ENCODE measurements at regions not wholly inside any gene's neighbourhood (a gene's known extent, or its start where the extent isn't known, plus 50 kb on each side); places are given as distances from the start of the nearest gene placed in this dataset.

GRCh38 chr2:235155163-235155562 is 203.3 kb downstream of the SH3BP4 start:
- in situ Hi-C loops (cut with MboI; ENCODE audit: low pct_unique_long_range_greater_than_20kb, low sequenced_read_pairs, unreplicated experiment), result no loop called here
- no peak for TF ChIP-seq CTCF (IDR thresholded peaks at IDR 0.05; ENCODE audit: extremely low read depth, insufficient read depth, missing control alignments)
- no peak for DNase-seq (ENCODE audit: low spot score)

GRCh38 chr2:235156055-235156454 is 204.2 kb downstream of the SH3BP4 start:
- in situ Hi-C loops (cut with MboI; ENCODE audit: low pct_unique_long_range_greater_than_20kb, low sequenced_read_pairs, unreplicated experiment), result no loop called here
- no peak for TF ChIP-seq CTCF (IDR thresholded peaks at IDR 0.05; ENCODE audit: extremely low read depth, insufficient read depth, missing control alignments)
- no peak for DNase-seq (ENCODE audit: low spot score)

- no peak for DNase-seq (ENCODE audit: low spot score)
- in situ Hi-C loops (cut with MboI; ENCODE audit: low pct_unique_long_range_greater_than_20kb, low sequenced_read_pairs, unreplicated experiment), result no loop called here
- no peak for TF ChIP-seq CTCF (IDR thresholded peaks at IDR 0.05; ENCODE audit: extremely low read depth, insufficient read depth, missing control alignments)
These were observed 206.1 kb downstream of the SH3BP4 start for GRCh38 chr2:235157746-235158482.

- in situ Hi-C loops (cut with MboI; ENCODE audit: low pct_unique_long_range_greater_than_20kb, low sequenced_read_pairs, unreplicated experiment), result no loop called here
- TF ChIP-seq CTCF (IDR thresholded peaks at IDR 0.05; ENCODE audit: extremely low read depth, insufficient read depth, missing control alignments), result no peak
- no peak for DNase-seq (ENCODE audit: low spot score)
These were observed 208.5 kb downstream of the SH3BP4 start for GRCh38 chr2:235160281-235160810.

- in situ Hi-C loops (cut with MboI; ENCODE audit: low pct_unique_long_range_greater_than_20kb, low sequenced_read_pairs, unreplicated experiment), result no loop called here
- no peak for DNase-seq (ENCODE audit: low spot score)
- TF ChIP-seq CTCF (IDR thresholded peaks at IDR 0.05; ENCODE audit: extremely low read depth, insufficient read depth, missing control alignments), result no peak
These were observed 209.7 kb downstream of the SH3BP4 start for GRCh38 chr2:235161565-235161964.

GRCh38 chr2:235162082-235162836 is 210.4 kb downstream of the SH3BP4 start:
- in situ Hi-C loops (cut with MboI; ENCODE audit: low pct_unique_long_range_greater_than_20kb, low sequenced_read_pairs, unreplicated experiment), result no loop called here
- DNase-seq (ENCODE audit: low spot score), result no peak
- no peak for TF ChIP-seq CTCF (IDR thresholded peaks at IDR 0.05; ENCODE audit: extremely low read depth, insufficient read depth, missing control alignments)

Measured in GM13977 (cell line).